ENCODE measurements at regions not wholly inside any gene's neighbourhood (a gene's known extent, or its start where the extent isn't known, plus 50 kb on each side); places are given as distances from the start of the nearest gene placed in this dataset.

GRCh38 chr22:19615867-19616581 lies 91.8 kb upstream of the CLDN5 start:
- DNase-seq = no peak
- Histone ChIP-seq H3K4me3 (ENCODE audit: low read depth, low read length) (no peak overlapping the region), H3K36me3 (replicated peaks) (no peaks in the 10 kb centered on the region), H3K27ac (no peak overlapping the region), H3K27me3 (replicated peaks) (peaks cover 6% of the 10 kb centered on the region)
- in situ Hi-C loops (cut with HindIII; ENCODE audit: low pct_ligation_motif_present, low sequenced_read_pairs) = no loop called here
- TF ChIP-seq, protein P1, sequence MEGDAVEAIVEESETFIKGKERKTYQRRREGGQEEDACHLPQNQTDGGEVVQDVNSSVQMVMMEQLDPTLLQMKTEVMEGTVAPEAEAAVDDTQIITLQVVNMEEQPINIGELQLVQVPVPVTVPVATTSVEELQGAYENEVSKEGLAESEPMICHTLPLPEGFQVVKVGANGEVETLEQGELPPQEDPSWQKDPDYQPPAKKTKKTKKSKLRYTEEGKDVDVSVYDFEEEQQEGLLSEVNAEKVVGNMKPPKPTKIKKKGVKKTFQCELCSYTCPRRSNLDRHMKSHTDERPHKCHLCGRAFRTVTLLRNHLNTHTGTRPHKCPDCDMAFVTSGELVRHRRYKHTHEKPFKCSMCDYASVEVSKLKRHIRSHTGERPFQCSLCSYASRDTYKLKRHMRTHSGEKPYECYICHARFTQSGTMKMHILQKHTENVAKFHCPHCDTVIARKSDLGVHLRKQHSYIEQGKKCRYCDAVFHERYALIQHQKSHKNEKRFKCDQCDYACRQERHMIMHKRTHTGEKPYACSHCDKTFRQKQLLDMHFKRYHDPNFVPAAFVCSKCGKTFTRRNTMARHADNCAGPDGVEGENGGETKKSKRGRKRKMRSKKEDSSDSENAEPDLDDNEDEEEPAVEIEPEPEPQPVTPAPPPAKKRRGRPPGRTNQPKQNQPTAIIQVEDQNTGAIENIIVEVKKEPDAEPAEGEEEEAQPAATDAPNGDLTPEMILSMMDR (IDR thresholded peaks at IDR 0.05; ENCODE audit: low read depth, low read length, missing control alignments) = no peak

- H3K27ac ChIP-seq = no peak overlapping the region
- in situ Hi-C loops (cut with HindIII; ENCODE audit: low pct_ligation_motif_present, low sequenced_read_pairs) = no loop called here
- DNase-seq = no peak
- no peaks in the 10 kb centered on the region for H3K36me3 ChIP-seq (replicated peaks)
- no peak overlapping the region for H3K4me3 ChIP-seq (ENCODE audit: low read depth, low read length)
- H3K27me3 ChIP-seq (replicated peaks) = peaks cover 4% of the 10 kb centered on the region
- TF ChIP-seq, protein P1 (IDR thresholded peaks at IDR 0.05; ENCODE audit: low read depth, low read length, missing control alignments) = no peak
Observed at GRCh38 chr22:19619144-19620009, 94.9 kb upstream of the SEPTIN5 start.

GRCh38 chr22:19620742-19621371 lies 93.4 kb upstream of the SEPTIN5 start:
- Histone ChIP-seq H3K36me3 (replicated peaks) (no peaks in the 10 kb centered on the region), H3K4me3 (ENCODE audit: low read depth, low read length) (no peak overlapping the region), H3K27me3 (replicated peaks) (peaks cover 2% of the 10 kb centered on the region), H3K27ac (no peak overlapping the region)
- in situ Hi-C loops (cut with HindIII; ENCODE audit: low pct_ligation_motif_present, low sequenced_read_pairs) = no loop called here
- TF ChIP-seq, protein P1 (IDR thresholded peaks at IDR 0.05; ENCODE audit: low read depth, low read length, missing control alignments) = no peak
- DNase-seq = no peak

GRCh38 chr22:19621373-19622060 lies 92.8 kb upstream of the SEPTIN5 start:
- no peak overlapping the region for H3K27ac ChIP-seq
- TF ChIP-seq, protein P1 (IDR thresholded peaks at IDR 0.05; ENCODE audit: low read depth, low read length, missing control alignments) = no peak
- in situ Hi-C loops (cut with HindIII; ENCODE audit: low pct_ligation_motif_present, low sequenced_read_pairs) = no loop called here
- peaks cover 4% of the 10 kb centered on the region for H3K27me3 ChIP-seq (replicated peaks)
- DNase-seq = no peak
- no peak overlapping the region for H3K4me3 ChIP-seq (ENCODE audit: low read depth, low read length)
- no peaks in the 10 kb centered on the region for H3K36me3 ChIP-seq (replicated peaks)

GRCh38 chr22:19622061-19622441 lies 92.3 kb upstream of the SEPTIN5 start:
- DNase-seq = no peak
- Histone ChIP-seq H3K4me3 (ENCODE audit: low read depth, low read length) (no peak overlapping the region), H3K27me3 (replicated peaks) (peaks cover 4% of the 10 kb centered on the region), H3K36me3 (replicated peaks) (no peaks in the 10 kb centered on the region), H3K27ac (no peak overlapping the region)
- TF ChIP-seq, protein P1 (IDR thresholded peaks at IDR 0.05; ENCODE audit: low read depth, low read length, missing control alignments) = no peak
- in situ Hi-C loops (cut with HindIII; ENCODE audit: low pct_ligation_motif_present, low sequenced_read_pairs) = no loop called here
